ENCODE measurements at regions not wholly inside any gene's neighbourhood (a gene's known extent, or its start where the extent isn't known, plus 50 kb on each side); places are given as distances from the start of the nearest gene placed in this dataset.

- Histone ChIP-seq H3K9me3 (no peaks in the 10 kb centered on the region), H3K4me1 (no peaks in the 10 kb centered on the region), H3K27me3 (no peaks in the 10 kb centered on the region), H3K27ac (no peak overlapping the region), H3K4me3 (no peak overlapping the region), H3K36me3 (no peaks in the 10 kb centered on the region)
- DNase-seq (ENCODE audit: low spot score in 2 of 2): no peak
- no peak for TF ChIP-seq POLR2AphosphoS5 (IDR thresholded peaks at IDR 0.05)
- TF ChIP-seq EP300 (IDR thresholded peaks at IDR 0.05): no peak
- no peak for TF ChIP-seq POLR2A (IDR thresholded peaks at IDR 0.05)
- TF ChIP-seq CTCF (IDR thresholded peaks at IDR 0.05): no peak
- 78% methylated on average over 6 of the region's 6 CpGs for WGBS
Observed at GRCh38 chr4:59689149-59689548, 1511.0 kb upstream of the ADGRL3 start.

GRCh38 chr4:59695355-59696053 lies 1504.6 kb upstream of the ADGRL3 start:
- no peak for DNase-seq (ENCODE audit: low spot score in 2 of 2)
- WGBS: 80% methylated on average over 5 of the region's 5 CpGs
- Histone ChIP-seq H3K4me1 (no peaks in the 10 kb centered on the region), H3K9me3 (no peaks in the 10 kb centered on the region), H3K4me3 (no peak overlapping the region), H3K27me3 (no peaks in the 10 kb centered on the region), H3K36me3 (no peaks in the 10 kb centered on the region), H3K27ac (no peak overlapping the region)
- TF ChIP-seq POLR2A (IDR thresholded peaks at IDR 0.05): no peak
- no peak for TF ChIP-seq POLR2AphosphoS5 (IDR thresholded peaks at IDR 0.05)
- no peak for TF ChIP-seq EP300 (IDR thresholded peaks at IDR 0.05)
- TF ChIP-seq CTCF (IDR thresholded peaks at IDR 0.05): no peak

DNA sequence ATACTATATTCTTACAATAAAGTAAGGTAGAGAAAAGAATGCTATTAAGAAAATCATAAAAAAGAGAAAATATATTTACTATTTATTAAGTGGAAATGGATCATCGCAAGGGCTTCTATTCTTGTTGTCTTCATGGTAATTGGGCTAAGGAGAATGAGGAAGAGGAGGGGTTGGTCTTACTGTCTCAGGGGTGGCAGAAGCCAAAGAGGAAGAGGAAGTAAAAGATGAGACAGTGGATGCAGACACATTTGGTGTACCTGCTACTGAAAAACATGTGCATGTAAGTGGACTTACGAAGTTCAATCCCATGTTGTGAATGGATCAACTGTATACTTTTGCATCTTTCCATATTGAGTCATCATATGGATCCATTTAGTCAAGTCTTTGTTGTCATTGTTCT lies 1502.1 kb upstream of the ADGRL3 start:
- WGBS: 87% methylated on average over 2 of the region's 2 CpGs
- no peaks in the 10 kb centered on the region for H3K36me3 ChIP-seq
- no peaks in the 10 kb centered on the region for H3K9me3 ChIP-seq
- H3K27ac ChIP-seq: no peak overlapping the region
- no peaks in the 10 kb centered on the region for H3K4me1 ChIP-seq
- no peak for DNase-seq (ENCODE audit: low spot score in 2 of 2)
- H3K4me3 ChIP-seq: no peak overlapping the region
- TF ChIP-seq EP300 (IDR thresholded peaks at IDR 0.05) (no peak), POLR2A (IDR thresholded peaks at IDR 0.05) (no peak), CTCF (IDR thresholded peaks at IDR 0.05) (no peak), POLR2AphosphoS5 (IDR thresholded peaks at IDR 0.05) (no peak)
- no peaks in the 10 kb centered on the region for H3K27me3 ChIP-seq

- no peaks in the 10 kb centered on the region for H3K4me1 ChIP-seq
- no peaks in the 10 kb centered on the region for H3K36me3 ChIP-seq
- H3K27me3 ChIP-seq: no peaks in the 10 kb centered on the region
- TF ChIP-seq POLR2A (IDR thresholded peaks at IDR 0.05): no peak
- TF ChIP-seq POLR2AphosphoS5 (IDR thresholded peaks at IDR 0.05): no peak
- no peak for TF ChIP-seq CTCF (IDR thresholded peaks at IDR 0.05)
- no peak for TF ChIP-seq EP300 (IDR thresholded peaks at IDR 0.05)
- 88% methylated on average over 2 of the region's 2 CpGs for WGBS
- H3K9me3 ChIP-seq: no peaks in the 10 kb centered on the region
- no peak overlapping the region for H3K27ac ChIP-seq
- H3K4me3 ChIP-seq: no peak overlapping the region
- DNase-seq (ENCODE audit: low spot score in 2 of 2): no peak
Observed at GRCh38 chr4:59700651-59701050, 1499.5 kb upstream of the ADGRL3 start.

DNA sequence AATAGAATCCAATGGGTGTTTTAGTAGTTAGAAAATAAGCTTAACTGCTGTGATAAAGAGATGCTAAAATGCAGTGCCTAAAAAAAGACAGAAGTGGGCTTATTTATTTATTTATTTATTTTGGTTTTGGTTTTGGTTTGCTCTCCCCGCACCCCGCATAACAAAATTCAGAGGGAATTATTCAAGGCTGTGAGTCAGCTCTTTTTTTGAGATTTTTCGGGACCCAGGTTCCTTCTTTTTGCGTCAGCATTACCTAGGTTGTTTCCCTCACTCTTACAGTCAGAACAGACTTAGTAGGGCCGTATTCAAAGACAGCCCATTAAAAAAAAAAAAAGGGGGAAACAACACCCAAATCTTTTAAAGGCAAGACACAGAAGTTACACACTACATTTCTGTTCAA lies 1495.5 kb upstream of the ADGRL3 start:
- WGBS: 77% methylated on average over 5 of the region's 5 CpGs
- Histone ChIP-seq H3K27me3 (no peaks in the 10 kb centered on the region), H3K4me3 (no peak overlapping the region), H3K27ac (no peak overlapping the region), H3K9me3 (no peaks in the 10 kb centered on the region), H3K4me1 (no peaks in the 10 kb centered on the region), H3K36me3 (no peaks in the 10 kb centered on the region)
- TF ChIP-seq EP300 (IDR thresholded peaks at IDR 0.05): no peak
- TF ChIP-seq POLR2AphosphoS5 (IDR thresholded peaks at IDR 0.05): no peak
- TF ChIP-seq CTCF (IDR thresholded peaks at IDR 0.05): no peak
- no peak for TF ChIP-seq POLR2A (IDR thresholded peaks at IDR 0.05)
- no peak for DNase-seq (ENCODE audit: low spot score in 2 of 2)
